Stimulated activated CD4-positive, alpha-beta T cell treated with anti-CD3 and anti-CD28 coated beads, TNF-alpha, amount 100 ng/mL, for 48 hours (primary cell): ENCODE measurements at regions not wholly inside any gene's neighbourhood (a gene's known extent, or its start where the extent isn't known, plus 50 kb on each side); places are given as distances from the start of the nearest gene placed in this dataset.

Source experiments
- DNase-seq, 3 donors: peaks; one replicate each; pipeline ENCODE4 v3.0.0-alpha.2; 2020; ENCODE audit warnings: low read depth in 3 of 3

- no peak for DNase-seq
Observed at GRCh38 chr7:88500131-88500530, 193.4 kb upstream of the STEAP4 start.

- DNase-seq, result no peak
Observed at GRCh38 chr7:88495881-88496725, 189.4 kb upstream of the STEAP4 start.

GRCh38 chr7:88492153-88492552 is 185.5 kb upstream of the STEAP4 start:
- DNase-seq, result no peak

GRCh38 chr7:88490874-88491273 is 184.2 kb upstream of the STEAP4 start:
- no peak for DNase-seq

- no peak for DNase-seq
Observed at GRCh38 chr7:88490161-88490560, 183.5 kb upstream of the STEAP4 start.

- no peak for DNase-seq
Observed at GRCh38 chr7:88485821-88486220, 179.1 kb upstream of the STEAP4 start.

- DNase-seq, result no peak
Observed at GRCh38 chr7:88484551-88484950, 177.9 kb upstream of the STEAP4 start.

- DNase-seq, result no peak
Observed at GRCh38 chr7:88480896-88481295, 174.2 kb upstream of the STEAP4 start.

GRCh38 chr7:88480271-88480670 is 173.6 kb upstream of the STEAP4 start:
- no peak for DNase-seq

- DNase-seq, result no peak
Observed at GRCh38 chr7:88477976-88478375, 171.3 kb upstream of the STEAP4 start.

GRCh38 chr7:88465600-88465999 is 158.9 kb upstream of the STEAP4 start:
- no peak for DNase-seq

- no peak for DNase-seq
Observed at GRCh38 chr7:88462799-88463198, 156.1 kb upstream of the STEAP4 start.

GRCh38 chr7:88460650-88461049 is 154.0 kb upstream of the STEAP4 start:
- DNase-seq, result no peak

GRCh38 chr7:88458946-88459345 is 152.3 kb upstream of the STEAP4 start:
- no peak for DNase-seq

- no peak for DNase-seq
Observed at GRCh38 chr7:88458279-88458678, 151.6 kb upstream of the STEAP4 start.

GRCh38 chr7:88457320-88457719 is 150.6 kb upstream of the STEAP4 start:
- DNase-seq, result no peak

GRCh38 chr7:88456490-88456889 is 149.8 kb upstream of the STEAP4 start:
- no peak for DNase-seq

- DNase-seq, result no peak
Observed at GRCh38 chr7:88455696-88456095, 149.0 kb upstream of the STEAP4 start.

GRCh38 chr7:88452646-88453045 is 146.0 kb upstream of the STEAP4 start:
- DNase-seq, result no peak

GRCh38 chr7:88450874-88451273 is 144.2 kb upstream of the STEAP4 start:
- no peak for DNase-seq

- no peak for DNase-seq
Observed at GRCh38 chr7:88449410-88449809, 142.7 kb upstream of the STEAP4 start.

- DNase-seq, result no peak
Observed at GRCh38 chr7:88442413-88442812, 135.7 kb upstream of the STEAP4 start.

- no peak for DNase-seq
Observed at GRCh38 chr7:88437132-88437531, 130.4 kb upstream of the STEAP4 start.

GRCh38 chr7:88432301-88432700 is 125.6 kb upstream of the STEAP4 start:
- no peak for DNase-seq
